HG02973 (cell line): ENCODE measurements at regions not wholly inside any gene's neighbourhood (a gene's known extent, or its start where the extent isn't known, plus 50 kb on each side); places are given as distances from the start of the nearest gene placed in this dataset.
"Not testable (repeated sequence)": the region's sequence is repeated elsewhere in the genome, so short reads cannot be mapped to it uniquely, and the experiment has no call there.

ENCODE experiments used
- ATAC-seq: cut with Tn5 transposase; IDR thresholded peaks from one replicate; pipeline ENCODE4 v1.9.1; 2021; ENCODE audit warnings: moderate library complexity; ENCODE audit not compliant: unreplicated experiment

- ATAC-seq: no peak
Observed at GRCh38 chr1:30171537-30172298, 551.7 kb downstream of the MATN1 start.

DNA sequence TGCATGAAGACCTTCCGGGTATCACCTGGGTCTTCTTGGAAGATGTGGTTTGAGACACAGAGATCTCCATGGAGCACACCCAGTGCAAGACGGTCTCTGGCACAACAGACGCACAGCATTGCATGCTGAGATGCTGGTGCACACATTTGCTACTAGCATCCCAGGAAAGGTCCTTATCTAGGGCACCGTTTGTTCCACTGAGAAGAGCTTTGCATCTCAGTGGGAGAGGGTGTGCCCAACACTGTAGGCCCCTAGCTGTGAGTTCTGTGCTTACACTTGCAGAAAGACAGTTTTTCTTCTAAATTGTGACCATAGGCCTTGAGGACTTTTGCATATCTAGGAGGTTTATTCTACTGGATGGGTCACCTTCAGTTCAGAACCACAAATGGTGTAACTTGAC lies 554.1 kb downstream of the MATN1 start:
- ATAC-seq: no peak

GRCh38 chr1:30166174-30166573 lies 557.2 kb downstream of the MATN1 start:
- no peak for ATAC-seq

GRCh38 chr1:30165116-30165515 lies 558.3 kb downstream of the MATN1 start:
- no peak for ATAC-seq

GRCh38 chr1:30164693-30165092 lies 558.7 kb downstream of the MATN1 start:
- no peak for ATAC-seq

DNA sequence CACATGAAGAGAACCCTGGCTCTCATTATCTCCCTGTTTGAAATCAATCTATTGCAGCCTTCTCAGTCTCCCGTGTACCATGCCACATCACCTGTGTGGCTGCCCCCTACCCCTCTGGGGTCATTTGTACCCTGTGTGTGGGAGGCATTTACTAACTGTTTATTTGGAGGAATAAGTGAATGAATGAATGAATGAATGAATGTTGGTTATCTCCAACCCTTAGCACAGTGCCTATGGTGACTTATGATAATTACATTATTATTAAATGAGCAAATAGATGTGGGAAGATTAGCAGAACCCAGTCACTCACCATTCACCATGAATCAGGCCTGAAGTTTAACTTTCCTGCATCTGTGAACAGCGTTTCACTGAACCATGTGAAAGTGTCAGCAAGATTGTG lies 560.8 kb downstream of the MATN1 start:
- ATAC-seq: no peak

DNA sequence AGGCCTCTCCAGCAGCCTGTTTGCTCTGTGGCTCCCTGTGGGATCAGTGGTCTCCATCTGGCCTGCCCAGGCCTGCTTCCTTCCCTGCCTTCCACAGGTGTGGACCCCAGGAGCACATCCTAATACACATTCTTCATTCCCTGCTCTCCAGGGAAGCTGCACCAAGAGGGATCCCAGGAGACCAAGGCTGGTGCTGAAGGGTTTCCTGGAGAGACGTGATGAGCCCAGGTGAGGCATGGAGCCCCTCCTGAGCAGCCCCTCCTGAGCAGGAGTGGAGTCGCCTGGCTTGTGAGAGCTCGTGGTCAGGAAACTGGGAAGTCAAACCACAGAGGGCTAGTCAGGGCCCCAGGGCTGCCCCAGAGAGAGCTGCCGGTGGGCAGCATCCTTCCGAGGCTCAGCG lies 561.4 kb downstream of the MATN1 start:
- ATAC-seq: no peak

DNA sequence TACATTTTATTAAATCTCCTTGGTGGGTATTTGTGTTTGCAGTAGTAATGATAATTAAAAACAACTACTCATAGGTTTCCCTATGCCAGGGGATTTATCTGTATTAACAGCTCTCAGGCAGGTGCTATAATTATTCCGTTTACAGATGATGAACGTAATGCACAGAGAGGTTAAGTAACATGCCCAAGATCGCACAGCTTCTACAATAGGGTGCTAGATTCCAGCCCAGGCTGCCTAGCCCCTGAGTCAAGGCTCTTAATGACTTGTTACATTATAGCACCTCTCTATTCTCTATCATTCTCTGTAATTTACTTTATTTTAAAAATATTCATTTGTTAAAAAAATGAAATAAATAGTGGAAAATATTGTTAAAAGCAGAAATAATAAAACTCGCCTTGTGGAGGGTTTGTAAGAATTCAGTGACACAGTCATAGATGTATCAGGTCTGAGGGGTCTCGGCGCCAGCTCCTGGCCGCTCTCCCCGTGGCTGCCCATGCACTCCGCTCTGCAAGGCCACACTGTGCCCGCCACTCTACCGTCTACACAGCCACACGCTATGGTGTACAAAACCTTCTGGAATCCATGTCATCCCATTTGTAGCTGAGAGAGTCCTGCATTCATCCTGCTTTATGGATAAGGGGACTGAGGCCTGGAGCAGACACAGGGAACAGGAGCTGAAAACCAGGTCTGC lies 562.2 kb downstream of the MATN1 start:
- ATAC-seq: no peak

GRCh38 chr1:30159015-30159414 lies 564.4 kb downstream of the MATN1 start:
- ATAC-seq: no peak

DNA sequence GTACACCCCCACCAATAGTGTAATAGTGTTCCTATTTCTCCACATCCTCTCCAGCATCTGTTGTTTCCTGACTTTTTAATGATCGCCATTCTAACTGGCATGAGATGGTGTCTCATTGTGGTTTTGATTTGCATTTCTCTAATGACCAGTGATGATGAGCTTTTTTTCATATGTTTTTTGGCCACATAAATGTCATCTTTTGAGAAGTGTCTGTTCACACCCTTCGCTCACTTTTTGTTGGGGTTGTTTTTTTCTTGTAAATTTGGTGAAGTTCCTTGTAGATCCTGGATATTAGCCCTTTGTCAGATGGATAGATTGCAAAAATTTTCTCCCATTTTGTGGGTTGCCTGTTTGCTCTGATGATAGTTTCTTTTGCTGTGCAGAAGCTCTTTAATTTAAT lies 567.7 kb downstream of the MATN1 start:
- ATAC-seq: not testable (repeated sequence)

GRCh38 chr1:30155253-30155652 lies 568.1 kb downstream of the MATN1 start:
- not testable (repeated sequence) for ATAC-seq

GRCh38 chr1:30153743-30154449 lies 569.5 kb downstream of the MATN1 start:
- ATAC-seq: no peak

DNA sequence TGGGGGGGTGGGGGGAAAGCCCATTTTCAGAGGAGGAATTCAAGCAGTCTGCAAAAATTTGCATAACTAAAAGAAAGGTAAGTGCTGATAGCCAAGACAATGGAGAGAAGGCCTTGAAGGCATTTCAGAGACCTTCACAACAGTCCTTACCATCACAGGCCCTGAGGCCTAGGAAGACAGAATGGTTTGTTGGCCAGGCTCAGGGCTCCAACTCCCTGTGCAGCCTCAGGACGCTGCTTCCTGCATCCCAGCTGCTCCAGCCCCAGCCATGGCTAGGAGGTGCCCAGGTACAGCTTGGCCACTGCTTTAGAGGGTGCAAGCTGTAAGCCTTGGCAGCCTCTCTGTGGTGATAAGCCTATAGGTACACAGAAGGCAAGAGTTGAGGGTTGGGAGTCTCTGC lies 571.6 kb downstream of the MATN1 start:
- ATAC-seq: no peak

DNA sequence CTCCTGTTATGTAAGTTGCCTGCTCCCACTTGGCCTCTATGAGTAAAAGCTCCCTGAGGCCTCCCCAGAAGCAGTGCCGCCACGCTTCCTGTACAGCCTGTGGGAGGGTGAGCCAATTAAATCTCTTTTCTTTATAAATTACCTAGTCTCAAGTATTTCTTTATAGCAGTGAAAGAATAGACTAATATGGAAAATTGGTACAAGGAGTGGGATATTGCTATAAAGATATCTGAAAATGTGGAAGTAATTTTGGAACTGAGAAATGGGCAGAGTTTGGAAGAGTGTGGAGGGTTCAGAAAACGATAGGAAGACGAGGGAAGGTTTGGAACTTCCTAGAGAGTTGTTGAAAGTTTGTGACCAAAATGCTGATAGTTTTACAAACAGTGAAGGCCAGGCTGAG lies 572.3 kb downstream of the MATN1 start:
- ATAC-seq: no peak

- ATAC-seq: no peak
Observed at GRCh38 chr1:30149226-30149625, 574.2 kb downstream of the MATN1 start.

DNA sequence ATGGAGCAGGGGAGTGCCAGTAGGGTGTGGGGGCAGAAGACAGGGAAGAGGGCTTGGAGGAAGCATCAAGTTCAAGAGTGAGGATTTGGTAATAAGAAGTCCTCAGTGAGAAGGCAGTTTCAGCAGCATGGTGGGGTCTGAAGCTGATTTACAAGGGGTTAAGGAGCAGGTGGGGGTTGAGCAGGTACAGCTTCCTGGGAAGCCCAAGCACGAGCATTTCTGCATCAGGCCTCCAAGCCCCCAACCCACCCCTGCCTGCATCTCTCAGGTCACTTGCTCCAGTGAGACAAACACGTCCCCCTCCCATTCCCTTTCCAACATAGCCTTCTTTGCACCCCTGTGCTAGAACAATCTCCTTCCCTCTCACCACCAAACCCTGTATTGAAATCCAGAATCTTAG lies 574.7 kb downstream of the MATN1 start:
- ATAC-seq: no peak

GRCh38 chr1:30147188-30147587 lies 576.2 kb downstream of the MATN1 start:
- ATAC-seq: no peak

- ATAC-seq: no peak
Observed at GRCh38 chr1:30146448-30146847, 576.9 kb downstream of the MATN1 start.

GRCh38 chr1:30145723-30146303 lies 577.6 kb downstream of the MATN1 start:
- ATAC-seq: no peak

- ATAC-seq: no peak
Observed at GRCh38 chr1:30144831-30145230, 578.6 kb downstream of the MATN1 start.

DNA sequence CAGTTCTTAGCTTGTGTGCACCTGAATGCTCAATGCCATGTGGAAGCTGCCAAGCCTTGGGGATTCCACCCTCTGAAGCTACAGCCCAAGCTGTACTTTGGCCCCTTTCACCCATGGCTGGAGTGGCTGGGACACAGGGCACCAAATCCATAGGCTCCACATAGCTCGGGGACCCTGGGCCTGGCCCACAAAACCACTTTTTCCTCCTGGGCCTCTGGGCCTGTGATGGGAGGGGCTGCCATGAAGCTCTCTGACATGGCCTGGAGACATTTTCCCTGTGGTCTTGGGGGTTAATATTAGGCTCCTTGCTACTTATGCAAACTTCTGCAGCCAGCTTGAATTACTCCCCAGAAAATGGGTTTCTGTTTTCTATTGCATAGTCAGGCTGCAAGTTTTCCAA lies 579.9 kb downstream of the MATN1 start:
- ATAC-seq: no peak

DNA sequence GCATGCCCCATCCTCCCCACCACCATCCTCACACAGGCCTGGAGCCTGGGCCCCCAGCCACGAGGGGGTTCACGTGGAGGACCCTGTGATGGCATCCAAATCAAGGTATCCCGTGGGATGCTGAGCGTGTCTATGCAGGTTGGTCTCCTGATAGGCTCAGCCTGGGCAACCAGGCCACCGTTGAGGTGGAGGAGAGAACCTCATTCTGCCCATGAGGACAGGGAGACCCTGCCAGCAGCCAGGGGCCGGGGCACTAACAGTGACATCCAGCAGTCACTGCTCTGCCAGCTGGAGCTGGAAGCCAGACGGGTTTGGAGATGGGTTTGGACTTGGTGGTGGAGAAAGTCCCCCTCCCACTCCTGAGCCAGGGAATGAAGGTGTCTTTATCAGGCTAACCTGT lies 582.8 kb downstream of the MATN1 start:
- ATAC-seq: no peak
